Nucleus accumbens (tissue), 56 donors: ENCODE measurements at regions not wholly inside any gene's neighbourhood (a gene's known extent, or its start where the extent isn't known, plus 50 kb on each side); places are given as distances from the start of the nearest gene placed in this dataset.

ENCODE experiments used
- DNase-seq, 56 donors: peaks; one replicate each; lab custom pipeline; 2025; lab: John Stamatoyannopoulos, UW

DNA sequence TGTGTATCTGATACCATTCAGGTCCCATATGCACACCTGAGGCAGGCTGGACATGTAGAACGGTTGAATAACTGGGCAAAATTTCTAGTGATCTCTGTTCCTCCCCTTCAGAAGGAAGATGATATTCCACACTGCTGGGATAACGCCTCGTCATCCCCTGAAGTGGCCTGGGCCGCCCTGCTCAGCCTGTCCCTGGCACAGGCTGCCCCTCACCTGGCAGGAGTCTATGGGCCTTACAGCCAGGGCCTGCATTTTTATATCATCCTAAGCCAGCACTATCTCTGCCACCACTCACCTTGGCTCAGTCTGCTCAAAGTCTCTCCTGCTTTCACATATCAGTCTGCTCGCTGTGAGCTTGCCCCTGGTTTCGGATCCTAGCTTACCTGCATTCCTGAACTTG lies 209.2 kb downstream of the CSNK2A3 start:
- DNase-seq: no peak

DNA sequence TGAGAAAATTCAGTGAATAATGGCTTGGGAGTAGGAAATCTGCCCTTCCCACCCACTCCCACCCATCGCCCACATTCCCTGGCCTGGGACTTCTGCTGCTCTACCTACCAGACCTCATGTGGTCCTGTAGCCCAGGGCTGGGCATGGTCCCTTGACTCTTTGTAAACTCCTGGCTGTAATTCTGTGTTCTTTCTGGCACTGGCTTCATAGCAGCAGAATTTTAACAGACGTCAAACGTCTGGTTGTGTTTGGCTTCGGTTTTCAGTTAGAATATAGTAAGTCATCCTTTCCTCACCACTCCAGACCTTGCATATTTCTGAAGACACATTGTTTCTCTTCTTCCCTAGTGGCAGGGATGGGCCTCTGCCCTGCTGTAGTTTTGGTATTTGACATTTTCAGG lies 210.6 kb downstream of the CSNK2A3 start:
- DNase-seq: no peak

GRCh38 chr11:11141065-11141464 lies 212.0 kb downstream of the CSNK2A3 start:
- DNase-seq: no peak

DNA sequence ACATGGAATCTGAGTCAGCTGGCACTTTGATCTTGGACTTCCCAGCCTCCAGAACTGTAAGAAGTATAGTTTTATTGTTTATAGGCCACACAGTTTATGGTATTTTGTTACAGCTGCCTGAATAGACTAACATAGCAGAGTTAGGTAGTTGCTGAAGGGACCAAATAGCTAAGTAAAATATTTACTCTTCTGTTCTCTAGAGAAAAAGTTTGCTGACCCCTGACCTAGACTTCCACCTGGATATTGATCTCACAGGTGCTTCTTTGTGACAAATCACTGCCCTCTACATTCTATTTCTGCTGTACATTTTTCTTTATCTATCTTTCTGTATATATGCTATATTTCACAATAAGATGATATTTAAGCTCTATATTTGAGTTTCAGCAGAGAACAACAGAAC lies 212.5 kb downstream of the CSNK2A3 start:
- no peak for DNase-seq

DNA sequence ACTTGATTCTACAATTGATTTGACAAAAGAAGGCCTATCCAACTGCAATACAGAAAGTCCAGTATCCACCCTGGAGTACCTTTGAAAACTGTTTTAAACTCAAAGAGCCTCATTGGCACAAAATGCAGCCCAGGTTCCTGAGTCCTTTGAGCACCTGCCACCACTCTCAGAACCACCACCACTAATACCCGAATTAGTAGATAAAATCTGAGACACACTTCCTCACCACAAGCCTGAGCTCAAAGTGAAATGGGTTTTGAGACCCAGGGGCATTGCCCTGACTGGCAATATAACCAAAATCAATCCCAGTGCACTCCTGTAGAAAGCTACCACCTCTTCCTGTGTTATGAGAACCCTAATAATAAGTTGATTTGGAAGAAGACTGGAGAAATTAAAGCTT lies 215.7 kb downstream of the CSNK2A3 start:
- DNase-seq: no peak

- no peak for DNase-seq
Observed at GRCh38 chr11:11135820-11136476, 217.1 kb downstream of the CSNK2A3 start.

DNA sequence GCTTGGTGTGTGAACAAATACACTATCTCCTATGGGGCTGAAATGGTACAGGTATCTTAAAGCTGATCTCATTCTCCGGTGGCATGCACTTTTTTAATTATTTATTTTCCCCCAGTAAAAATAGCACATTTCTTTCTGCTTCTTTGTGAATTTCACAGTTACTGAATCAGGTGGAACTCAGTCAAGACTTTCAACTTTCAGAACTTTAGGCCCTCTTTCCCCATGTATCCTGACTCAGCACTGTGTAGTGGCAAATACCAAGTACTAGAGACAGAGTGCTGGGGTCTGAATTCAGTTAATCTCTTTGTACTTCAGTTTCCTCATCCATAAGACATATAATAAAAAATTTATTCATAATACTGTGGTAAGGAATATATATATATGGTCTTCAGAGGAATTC lies 223.9 kb downstream of the CSNK2A3 start:
- no peak for DNase-seq

GRCh38 chr11:11125618-11126017 lies 227.4 kb downstream of the CSNK2A3 start:
- no peak for DNase-seq

- DNase-seq: no peak
Observed at GRCh38 chr11:11122749-11123148, 230.3 kb downstream of the CSNK2A3 start.

DNA sequence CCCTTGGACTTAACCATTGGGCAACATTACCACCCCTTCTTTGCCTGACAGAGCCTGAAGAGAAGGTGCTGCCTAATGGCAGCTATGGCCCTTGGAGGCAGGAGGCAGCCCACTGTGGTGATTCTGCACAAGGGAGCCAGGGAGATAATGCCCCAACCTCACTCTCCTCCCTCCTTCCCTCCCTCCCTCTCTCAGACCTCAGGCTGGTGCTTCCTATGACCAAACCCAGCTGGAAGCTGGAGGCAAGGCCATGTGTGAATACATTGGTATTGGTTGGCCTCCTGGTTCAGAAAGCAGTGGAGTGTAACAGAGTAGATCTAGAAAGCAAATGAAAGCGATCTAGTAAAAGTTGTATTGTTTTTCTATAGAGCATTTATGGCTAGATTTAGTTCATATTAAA lies 233.1 kb downstream of the CSNK2A3 start:
- no peak for DNase-seq

DNA sequence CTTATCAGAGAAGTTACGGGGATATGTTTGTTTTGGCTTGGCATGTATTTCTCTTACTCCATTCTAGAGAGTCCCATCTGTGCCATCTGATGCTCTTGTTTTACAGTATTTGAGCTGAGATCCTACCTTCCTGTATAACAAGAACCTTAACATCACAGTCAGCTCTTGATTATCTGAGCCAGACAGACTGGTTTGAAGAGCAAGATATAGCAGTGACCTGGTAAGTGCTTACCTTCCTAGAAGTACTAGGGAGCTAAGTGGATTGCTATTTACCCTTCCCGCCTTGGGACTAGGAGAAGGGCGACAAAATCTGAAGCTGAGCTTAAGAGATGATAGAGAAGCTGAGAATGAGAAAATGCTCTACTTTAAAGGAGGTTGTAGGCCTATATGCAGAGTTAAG lies 235.3 kb downstream of the CSNK2A3 start:
- no peak for DNase-seq

- DNase-seq: no peak
Observed at GRCh38 chr11:11115475-11115874, 237.6 kb downstream of the CSNK2A3 start.

DNA sequence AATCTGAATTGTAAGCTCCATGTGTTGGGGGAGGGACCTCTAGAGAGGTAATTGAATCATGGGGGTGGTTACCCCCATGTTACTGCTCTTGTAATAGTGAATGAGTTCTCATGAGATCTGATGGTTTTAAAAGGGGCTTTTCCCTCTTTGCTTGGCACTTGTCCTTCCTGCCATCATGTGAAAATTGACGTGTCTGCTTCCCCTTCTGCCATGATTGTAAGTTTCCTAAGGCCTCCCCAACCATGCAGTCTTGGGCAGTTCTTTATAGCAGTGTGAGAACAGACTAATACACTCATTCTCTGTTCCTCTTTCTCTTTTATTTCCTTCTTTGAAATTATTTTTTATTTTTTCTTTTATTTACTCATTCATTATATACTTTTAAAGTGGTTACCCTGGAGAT lies 239.4 kb downstream of the CSNK2A3 start:
- no peak for DNase-seq

DNA sequence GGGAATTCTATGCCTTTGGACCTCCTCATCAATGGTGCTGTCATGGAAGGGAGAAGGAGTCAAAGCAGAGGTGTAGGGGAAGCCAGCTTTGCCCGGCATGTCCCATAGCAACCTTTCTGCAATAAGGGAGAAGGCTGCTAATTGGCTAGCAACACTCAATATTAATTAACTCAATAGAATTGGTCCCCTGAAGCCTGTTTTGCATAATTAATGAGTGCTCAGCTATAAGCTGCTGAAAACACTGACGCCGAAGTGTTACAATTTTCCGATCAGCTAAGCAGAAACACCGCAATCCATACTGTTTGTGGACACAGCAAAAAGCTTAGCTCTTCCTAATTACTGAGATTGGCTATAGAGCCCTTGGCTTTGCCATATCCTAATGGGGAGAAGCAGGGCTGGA lies 245.0 kb downstream of the CSNK2A3 start:
- DNase-seq: no peak

- no peak for DNase-seq
Observed at GRCh38 chr11:11107076-11107723, 245.8 kb downstream of the CSNK2A3 start.

DNA sequence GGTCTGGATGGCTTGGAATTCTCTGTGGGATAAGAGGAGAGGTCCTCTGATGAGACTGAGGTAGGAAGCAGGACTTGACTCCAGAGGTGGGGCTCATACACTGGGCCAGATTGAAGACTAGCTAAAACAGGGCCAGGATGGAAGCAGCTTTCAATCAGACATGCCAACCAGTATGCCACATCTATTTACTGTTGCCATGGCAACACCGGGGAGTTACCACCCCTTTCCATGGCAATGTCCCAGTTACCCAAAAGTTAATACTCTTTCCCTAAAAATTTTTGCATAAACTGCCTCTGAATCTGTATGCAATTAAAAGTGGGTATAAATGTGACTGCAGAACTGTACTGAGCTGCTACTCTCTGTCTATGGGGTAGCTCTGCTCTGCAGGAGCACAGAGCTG lies 247.5 kb upstream of the ZBED5 start:
- DNase-seq: no peak

GRCh38 chr11:11095831-11096723 lies 238.2 kb upstream of the ZBED5 start:
- no peak for DNase-seq

DNA sequence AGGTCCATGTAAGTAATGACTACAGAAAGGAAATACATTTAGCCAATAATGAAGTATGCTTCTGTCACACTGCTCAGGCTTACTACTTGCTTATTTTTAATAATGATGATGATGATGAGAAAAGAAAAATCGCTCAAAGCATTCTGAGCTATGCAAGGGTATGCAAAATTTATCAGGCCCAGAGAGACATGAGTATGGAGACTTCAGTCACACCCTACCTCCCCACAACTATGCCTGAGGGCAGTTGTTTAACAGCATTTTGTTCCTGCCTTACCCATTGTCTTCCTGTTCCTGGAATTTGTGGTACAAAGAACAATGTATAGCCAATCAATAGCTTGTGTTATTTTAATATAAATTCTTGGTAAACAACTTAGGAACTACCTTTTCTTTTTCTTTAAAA lies 232.6 kb upstream of the ZBED5 start:
- no peak for DNase-seq

GRCh38 chr11:11089805-11090204 lies 232.0 kb upstream of the ZBED5 start:
- DNase-seq: no peak

- DNase-seq: no peak
Observed at GRCh38 chr11:11086979-11087378, 229.1 kb upstream of the ZBED5 start.

GRCh38 chr11:11085580-11085979 lies 227.7 kb upstream of the ZBED5 start:
- DNase-seq: no peak

- DNase-seq: no peak
Observed at GRCh38 chr11:11084337-11084736, 226.5 kb upstream of the ZBED5 start.
